Choroid plexus epithelial cell (primary cell): ENCODE measurements at regions not wholly inside any gene's neighbourhood (a gene's known extent, or its start where the extent isn't known, plus 50 kb on each side); places are given as distances from the start of the nearest gene placed in this dataset.

Experiments used
- DNase-seq: peaks from one replicate; pipeline ENCODE4 v3.0.0-alpha.2; 2010; ENCODE audit warnings: low read depth
- H3K4me3 ChIP-seq: 2 replicates; pipeline ENCODE4 v1.5.1; 2011; ENCODE audit warnings: low read depth, mild to moderate bottlenecking, control low read depth, low read length, moderate library complexity
- CTCF ChIP-seq: conservative IDR thresholded peaks from 2 replicates; pipeline ENCODE4 v1.5.1; 2011; ENCODE audit warnings: low read depth, mild to moderate bottlenecking, control low read depth, inconsistent platforms, low read length, moderate library complexity

- no peak for DNase-seq
- no peak for TF ChIP-seq CTCF
- no peak overlapping the region for H3K4me3 ChIP-seq
These were observed 213.2 kb upstream of the FOXN3 start for GRCh38 chr14:89630101-89630829.

- H3K4me3 ChIP-seq: no peak overlapping the region
- DNase-seq: no peak
- no peak for TF ChIP-seq CTCF
These were observed 212.3 kb upstream of the FOXN3 start for GRCh38 chr14:89629383-89629782.

- no peak for DNase-seq
- no peak for TF ChIP-seq CTCF
- no peak overlapping the region for H3K4me3 ChIP-seq
These were observed 211.5 kb upstream of the FOXN3 start for GRCh38 chr14:89628521-89628920.

- no peak overlapping the region for H3K4me3 ChIP-seq
- no peak for DNase-seq
- TF ChIP-seq CTCF: no peak
These were observed 209.3 kb upstream of the FOXN3 start for GRCh38 chr14:89626233-89626806.

- no peak overlapping the region for H3K4me3 ChIP-seq
- no peak for TF ChIP-seq CTCF
- no peak for DNase-seq
These were observed 208.7 kb upstream of the FOXN3 start for GRCh38 chr14:89625731-89626232.

- no peak overlapping the region for H3K4me3 ChIP-seq
- TF ChIP-seq CTCF: no peak
- DNase-seq: no peak
These were observed 208.2 kb upstream of the FOXN3 start for GRCh38 chr14:89625244-89625713.
